ENCODE measurements at regions not wholly inside any gene's neighbourhood (a gene's known extent, or its start where the extent isn't known, plus 50 kb on each side); places are given as distances from the start of the nearest gene placed in this dataset.

- TF ChIP-seq ZBTB25 (CRISPR knock-in tag; IDR thresholded peaks at IDR 0.05) (no peak), CAMTA2 (CRISPR knock-in tag; IDR thresholded peaks at IDR 0.05; ENCODE audit: borderline replicate concordance) (no peak), ZGPAT (CRISPR knock-in tag; IDR thresholded peaks at IDR 0.05) (no peak), EHMT2 (IDR thresholded peaks at IDR 0.05; ENCODE audit: borderline replicate concordance, low read depth, low read length) (no peak), ZNF749 (CRISPR knock-in tag; IDR thresholded peaks at IDR 0.05; ENCODE audit: borderline replicate concordance) (no peak), ZNF629 (CRISPR knock-in tag; conservative IDR thresholded peaks at IDR 0.05) (no peak), NFE2L2 (IDR thresholded peaks at IDR 0.05; ENCODE audit: low read length) (no peak), NFYB (CRISPR knock-in tag; IDR thresholded peaks at IDR 0.05) (no peak), THAP7 (CRISPR knock-in tag; IDR thresholded peaks at IDR 0.05) (no peak), HINFP (CRISPR knock-in tag; IDR thresholded peaks at IDR 0.05; ENCODE audit: low read depth) (no peak)
- Histone ChIP-seq H2AFZ (ENCODE audit: low read length) (no peak overlapping the region), H3K4me2 (ENCODE audit: low read depth, low read length) (no peak overlapping the region), H3K36me3 (replicated peaks in 1 of 2; ENCODE audit: control insufficient read depth in 1 of 2, insufficient read depth in 2 of 2, low read length in 2 of 2) (no peaks in the 10 kb centered on the region), H3K9ac (ENCODE audit: insufficient read depth, low read depth, low read length) (no peak overlapping the region), H3K4me3 (replicated peaks in 1 of 3; ENCODE audit: insufficient read depth in 1 of 3, low read depth in 2 of 3, low read length in 3 of 3) (no peak overlapping the region), H3K79me2 (ENCODE audit: insufficient read depth, low read length) (no peaks in the 10 kb centered on the region), H3K27ac (ENCODE audit: extremely low read length, insufficient read depth, low read length) (no peak overlapping the region), H4K20me1 (ENCODE audit: insufficient read depth, low read length) (no peaks in the 10 kb centered on the region), H3K9me3 (ENCODE audit: low read length) (no peaks in the 10 kb centered on the region), H3K27me3 (ENCODE audit: control insufficient read depth in 1 of 2, insufficient read depth in 2 of 2, low read length in 2 of 2) (peaks cover 0 to 1% of the 10 kb centered on the region in 2 experiments; a peak in 2 of 5 replicates), H3K4me1 (ENCODE audit: insufficient read depth, low read length) (no peaks in the 10 kb centered on the region)
- no peak for DNase-seq (ENCODE audit: low spot score)
- intact Hi-C loops (cut with micrococcal nuclease; ENCODE audit: unreplicated experiment) (no loop called here), in situ Hi-C loops (cut with HindIII; ENCODE audit: extremely low pct_ligation_motif_present, low pct_unique_long_range_greater_than_20kb) (no loop called here)
- WGBS (ENCODE audit: low lambda C conversion rate), result 37% methylated on average over 8 of the region's 11 CpGs
- FAIRE-seq, result no peak
- POLR2A ChIA-PET, result no interaction called here
- ATAC-seq, result no peak
- CTCF ChIA-PET (ENCODE audit: low intra/inter-chr PET ratio, low total read pairs), result no interaction called here
- no TSS peak for BruUV-seq (replicated peaks)
These were observed 357.2 kb upstream of the SALL3 start for GRCh38 chr18:78622251-78622906.

All from HepG2 (cell line).